ENCODE measurements at regions not wholly inside any gene's neighbourhood (a gene's known extent, or its start where the extent isn't known, plus 50 kb on each side); places are given as distances from the start of the nearest gene placed in this dataset.
"Not testable (repeated sequence)": the region's sequence is repeated elsewhere in the genome, so short reads cannot be mapped to it uniquely, and the experiment has no call there.

GRCh38 chr1:31485166-31485565 lies 72.2 kb downstream of the SERINC2 start:
- no peaks in the 10 kb centered on the region for H3K36me3 Mint-ChIP-seq (ENCODE audit: insufficient read depth)
- H3K9me3 Mint-ChIP-seq (ENCODE audit: low read depth), result peaks cover 16% of the 10 kb centered on the region
- H3K27me3 Mint-ChIP-seq, result no peaks in the 10 kb centered on the region
- no peak overlapping the region for H3K27ac Mint-ChIP-seq
- TF ChIP-seq CTCF (IDR thresholded peaks at IDR 0.05; ENCODE audit: unreplicated experiment), result no peak
- H3K4me1 Mint-ChIP-seq (ENCODE audit: low read depth), result peaks cover 4% of the 10 kb centered on the region
- no peak for DNase-seq (ENCODE audit: low spot score, unreplicated experiment)
- H3K4me3 Mint-ChIP-seq (ENCODE audit: low read depth), result no peak overlapping the region

DNA sequence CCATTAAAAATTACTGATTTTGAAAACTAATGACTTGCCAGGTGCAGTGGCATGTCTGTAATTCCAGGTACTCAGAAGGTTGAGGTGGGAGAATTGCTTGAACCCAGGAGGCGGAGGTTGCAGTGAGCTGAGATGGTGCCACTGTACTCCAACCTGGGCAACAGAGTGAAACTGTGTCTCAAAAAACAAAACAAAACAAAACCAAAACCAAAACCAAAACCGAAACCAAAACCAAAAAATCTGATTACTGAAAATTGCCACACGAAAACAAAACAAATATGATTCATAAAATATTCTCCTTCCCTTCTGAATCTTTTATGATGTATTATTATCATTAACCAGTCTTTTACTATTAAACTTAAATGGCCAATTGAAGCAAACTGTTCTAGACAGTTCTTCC lies 74.1 kb downstream of the SERINC2 start:
- Mint-ChIP-seq H3K9me3 (ENCODE audit: low read depth) (peaks cover 5% of the 10 kb centered on the region), H3K27me3 (no peaks in the 10 kb centered on the region), H3K27ac (no peak overlapping the region), H3K36me3 (ENCODE audit: insufficient read depth) (no peaks in the 10 kb centered on the region), H3K4me3 (ENCODE audit: low read depth) (no peak overlapping the region), H3K4me1 (ENCODE audit: low read depth) (peaks cover 4% of the 10 kb centered on the region)
- no peak for TF ChIP-seq CTCF (IDR thresholded peaks at IDR 0.05; ENCODE audit: unreplicated experiment)
- DNase-seq (ENCODE audit: low spot score, unreplicated experiment), result no peak

- no peak for TF ChIP-seq CTCF (IDR thresholded peaks at IDR 0.05; ENCODE audit: unreplicated experiment)
- H3K27ac Mint-ChIP-seq, result no peak overlapping the region
- peaks cover 5% of the 10 kb centered on the region for H3K9me3 Mint-ChIP-seq (ENCODE audit: low read depth)
- H3K36me3 Mint-ChIP-seq (ENCODE audit: insufficient read depth), result no peaks in the 10 kb centered on the region
- H3K4me1 Mint-ChIP-seq (ENCODE audit: low read depth), result peaks cover 4% of the 10 kb centered on the region
- no peak for DNase-seq (ENCODE audit: low spot score, unreplicated experiment)
- no peaks in the 10 kb centered on the region for H3K27me3 Mint-ChIP-seq
- H3K4me3 Mint-ChIP-seq (ENCODE audit: low read depth), result no peak overlapping the region
Observed at GRCh38 chr1:31487721-31488293, 74.8 kb downstream of the SERINC2 start.

DNA sequence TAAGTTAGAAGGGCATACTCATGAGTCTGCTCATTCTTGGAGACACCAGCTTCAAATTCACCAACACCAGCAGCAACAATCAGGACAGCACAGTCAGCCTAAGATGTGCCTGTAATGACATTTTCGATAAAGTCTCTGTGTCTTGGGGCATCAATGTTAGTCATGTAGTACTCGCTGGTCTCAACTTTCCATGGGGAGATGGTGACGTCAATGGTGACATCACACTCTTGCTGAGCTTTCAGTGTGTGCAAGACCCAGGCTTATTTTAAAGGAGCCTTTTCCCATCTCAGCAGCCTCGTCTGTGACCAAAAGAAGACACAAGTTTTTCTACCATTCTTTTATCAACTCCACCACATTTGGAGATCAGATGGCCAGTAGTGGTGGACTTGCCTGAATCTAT lies 75.5 kb downstream of the SERINC2 start:
- Mint-ChIP-seq H3K4me1 (ENCODE audit: low read depth) (peaks cover 1% of the 10 kb centered on the region), H3K4me3 (ENCODE audit: low read depth) (no peak overlapping the region), H3K27me3 (no peaks in the 10 kb centered on the region), H3K9me3 (ENCODE audit: low read depth) (peaks cover 5% of the 10 kb centered on the region), H3K36me3 (ENCODE audit: insufficient read depth) (no peaks in the 10 kb centered on the region), H3K27ac (no peak overlapping the region)
- no peak for TF ChIP-seq CTCF (IDR thresholded peaks at IDR 0.05; ENCODE audit: unreplicated experiment)
- DNase-seq (ENCODE audit: low spot score, unreplicated experiment), result no peak

GRCh38 chr1:31489575-31489974 lies 76.6 kb downstream of the SERINC2 start:
- H3K36me3 Mint-ChIP-seq (ENCODE audit: insufficient read depth); H3K4me1 Mint-ChIP-seq (ENCODE audit: low read depth); DNase-seq (ENCODE audit: low spot score, unreplicated experiment); H3K9me3 Mint-ChIP-seq (ENCODE audit: low read depth); H3K27ac Mint-ChIP-seq; H3K27me3 Mint-ChIP-seq; H3K4me3 Mint-ChIP-seq (ENCODE audit: low read depth): not testable (repeated sequence)

GRCh38 chr1:31490596-31490995 lies 77.6 kb downstream of the SERINC2 start:
- H3K27ac Mint-ChIP-seq; H3K27me3 Mint-ChIP-seq; H3K36me3 Mint-ChIP-seq (ENCODE audit: insufficient read depth); H3K4me3 Mint-ChIP-seq (ENCODE audit: low read depth); H3K9me3 Mint-ChIP-seq (ENCODE audit: low read depth); DNase-seq (ENCODE audit: low spot score, unreplicated experiment); H3K4me1 Mint-ChIP-seq (ENCODE audit: low read depth): not testable (repeated sequence)

GRCh38 chr1:31495351-31495750 lies 81.0 kb upstream of the TINAGL1 start:
- not testable (repeated sequence) for H3K4me3 Mint-ChIP-seq (ENCODE audit: low read depth); H3K9me3 Mint-ChIP-seq (ENCODE audit: low read depth); H3K4me1 Mint-ChIP-seq (ENCODE audit: low read depth); H3K27ac Mint-ChIP-seq; DNase-seq (ENCODE audit: low spot score, unreplicated experiment); H3K27me3 Mint-ChIP-seq; H3K36me3 Mint-ChIP-seq (ENCODE audit: insufficient read depth)

DNA sequence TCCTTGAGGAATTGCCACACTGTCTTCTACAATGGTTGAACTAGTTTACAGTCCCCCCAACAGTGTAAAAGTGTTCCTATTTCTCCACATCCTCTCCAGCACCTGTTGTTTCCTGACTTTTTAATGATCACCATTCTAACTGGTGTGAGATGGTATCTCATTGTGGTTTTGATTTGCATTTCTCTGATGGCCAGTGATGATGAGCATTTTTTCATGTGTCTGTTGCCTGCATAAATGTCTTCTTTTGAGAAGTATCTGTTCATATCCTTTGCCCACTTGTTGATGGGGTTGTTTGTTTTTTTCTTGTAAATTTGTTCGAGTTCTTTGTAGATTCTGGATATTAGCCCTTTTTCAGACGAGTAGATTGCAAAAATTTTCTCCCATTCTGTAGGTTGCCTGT lies 80.5 kb upstream of the TINAGL1 start:
- not testable (repeated sequence) for H3K4me1 Mint-ChIP-seq (ENCODE audit: low read depth); H3K4me3 Mint-ChIP-seq (ENCODE audit: low read depth); DNase-seq (ENCODE audit: low spot score, unreplicated experiment); H3K27ac Mint-ChIP-seq; H3K9me3 Mint-ChIP-seq (ENCODE audit: low read depth); H3K27me3 Mint-ChIP-seq; H3K36me3 Mint-ChIP-seq (ENCODE audit: insufficient read depth)

Measured in progenitor cell of endocrine pancreas (in vitro differentiated cells).